HepG2 (cell line): ENCODE measurements at regions not wholly inside any gene's neighbourhood (a gene's known extent, or its start where the extent isn't known, plus 50 kb on each side); places are given as distances from the start of the nearest gene placed in this dataset.

Experiments used
- CEBPB ChIP-seq: IDR thresholded peaks from 2 replicates; pipeline ENCODE4 v1.6.1; 2011; ENCODE audit warnings: low read depth, low read length, improper control_type of control experiment, borderline replicate concordance
- ERF ChIP-seq: IDR thresholded peaks from 2 replicates; pipeline ENCODE4 v1.6.1; 2018; ENCODE audit warnings: missing biosample characterization, missing genetic modification reagents
- SNAPC2 ChIP-seq: sonication (generic); formaldehyde crosslinking; IDR thresholded peaks from 2 replicates; pipeline ENCODE4 v1.8.1; 2022; ENCODE audit warnings: mild to moderate bottlenecking, missing genetic modification reagents
- SP4 ChIP-seq: sonication (generic); formaldehyde crosslinking; IDR thresholded peaks from 2 replicates; pipeline ENCODE4 v1.8.1; 2023; ENCODE audit warnings: mild to moderate bottlenecking, missing genetic modification reagents
- TGIF2 ChIP-seq: IDR thresholded peaks from 2 replicates; pipeline ENCODE4 v1.6.1; 2016; ENCODE audit warnings: control low read depth, missing compliant biosample characterization
- THAP8 ChIP-seq: sonication (generic); formaldehyde crosslinking; IDR thresholded peaks from 2 replicates; pipeline ENCODE4 v1.5.1; 2020; ENCODE audit warnings: missing genetic modification reagents, mild to moderate bottlenecking, borderline replicate concordance
- ZBTB49 ChIP-seq: sonication (generic); formaldehyde crosslinking; IDR thresholded peaks from 2 replicates; pipeline ENCODE4 v1.4.0; 2020; ENCODE audit warnings: missing genetic modification reagents, borderline replicate concordance
- ZNF264 ChIP-seq: sonication (generic); formaldehyde crosslinking; IDR thresholded peaks from 2 replicates; pipeline ENCODE4 v1.4.0; 2020; ENCODE audit warnings: missing genetic modification reagents
- ZXDC ChIP-seq: sonication (generic); formaldehyde crosslinking; IDR thresholded peaks from 2 replicates; pipeline ENCODE4 v1.5.0; 2020; ENCODE audit warnings: mild to moderate bottlenecking, missing genetic modification reagents

- no peak for TF ChIP-seq ZBTB49 (CRISPR knock-in tag)
- TF ChIP-seq SP4 (CRISPR knock-in tag), result no peak
- no peak for TF ChIP-seq ZNF264 (CRISPR knock-in tag)
- TF ChIP-seq ERF (CRISPR knock-in tag), result no peak
- no peak for TF ChIP-seq ZXDC (CRISPR knock-in tag)
- no peak for TF ChIP-seq TGIF2 (CRISPR knock-in tag)
- TF ChIP-seq CEBPB, result no peak
- TF ChIP-seq THAP8 (CRISPR knock-in tag), result no peak
- TF ChIP-seq SNAPC2, result no peak
Measured at GRCh38 chr10:4740471-4740870, 85.5 kb upstream of the AKR1E2 start (continued).
